Suppressor macrophage treated with lipopolysaccharide for 1 hour (primary cell): ENCODE measurements at regions not wholly inside any gene's neighbourhood (a gene's known extent, or its start where the extent isn't known, plus 50 kb on each side); places are given as distances from the start of the nearest gene placed in this dataset.
A peak's percentile ranks its signal among the peaks of the same experiment; 100 is the strongest.
"Not testable (repeated sequence)": the region's sequence is repeated elsewhere in the genome, so short reads cannot be mapped to it uniquely, and the experiment has no call there.

Experiments used
- DNase-seq, 3 donors: peaks; one replicate each; pipeline ENCODE4 v3.0.0-alpha.2; 2020 to 2022

DNA sequence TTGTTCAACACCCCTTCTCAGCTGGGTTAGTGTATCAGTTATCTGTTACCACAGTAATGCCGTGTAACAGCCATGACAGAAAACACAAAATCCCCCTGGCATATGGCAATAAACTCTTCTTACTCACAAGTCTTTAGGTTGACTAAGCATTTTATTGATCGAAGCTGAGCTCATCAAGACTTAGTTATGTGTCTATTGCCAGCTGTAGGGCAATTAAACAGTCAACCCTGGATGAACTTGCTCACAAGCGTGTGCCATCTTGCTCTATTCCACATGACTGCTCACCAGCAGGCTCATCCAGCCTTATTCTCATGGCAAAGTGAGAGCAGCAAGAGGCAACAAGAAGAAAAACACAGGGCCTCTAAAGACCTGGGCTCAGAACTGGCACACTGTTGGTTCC is 333.8 kb upstream of the PTBP2 start:
- DNase-seq = no peak

DNA sequence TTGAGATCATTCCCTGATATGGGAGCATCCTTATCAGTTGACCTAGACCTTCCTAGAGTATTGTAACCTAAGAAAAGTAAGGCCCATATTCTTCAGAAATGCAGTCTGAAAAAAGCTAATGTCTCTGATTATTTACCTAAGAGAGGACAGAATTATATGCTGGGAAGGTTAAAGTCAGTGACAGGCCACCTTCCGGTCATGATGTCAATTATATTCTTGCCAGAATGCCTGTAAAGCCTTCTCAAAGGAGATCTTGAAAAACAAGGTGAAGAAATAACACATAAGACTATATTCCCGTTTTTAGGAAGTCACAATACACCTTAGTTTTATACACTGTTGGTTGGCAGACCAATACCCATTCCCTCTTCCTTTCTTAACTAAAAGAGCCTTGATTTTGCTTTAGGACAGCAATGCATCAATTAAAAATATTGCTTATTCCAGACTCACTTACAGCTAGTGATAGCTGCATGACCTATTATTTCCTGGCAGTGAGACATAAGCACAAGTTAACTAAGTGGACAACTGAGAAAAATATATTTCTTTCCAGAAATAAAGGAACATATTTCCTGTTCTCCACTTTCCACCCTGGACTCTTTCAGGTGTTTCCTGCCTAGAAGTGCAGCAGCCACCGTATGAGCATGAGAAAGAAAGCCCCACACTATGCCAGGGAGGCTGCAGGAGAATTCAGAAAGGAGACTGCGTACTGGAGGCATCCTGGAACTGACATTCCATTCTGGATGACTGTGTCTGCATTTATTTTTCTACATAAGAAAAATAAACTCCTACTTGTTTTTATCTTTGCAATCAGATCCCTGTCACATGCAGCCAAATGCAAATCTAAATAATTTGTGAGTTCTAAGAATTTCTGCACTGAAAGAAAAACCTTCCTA is 332.9 kb upstream of the PTBP2 start:
- no peak for DNase-seq

DNA sequence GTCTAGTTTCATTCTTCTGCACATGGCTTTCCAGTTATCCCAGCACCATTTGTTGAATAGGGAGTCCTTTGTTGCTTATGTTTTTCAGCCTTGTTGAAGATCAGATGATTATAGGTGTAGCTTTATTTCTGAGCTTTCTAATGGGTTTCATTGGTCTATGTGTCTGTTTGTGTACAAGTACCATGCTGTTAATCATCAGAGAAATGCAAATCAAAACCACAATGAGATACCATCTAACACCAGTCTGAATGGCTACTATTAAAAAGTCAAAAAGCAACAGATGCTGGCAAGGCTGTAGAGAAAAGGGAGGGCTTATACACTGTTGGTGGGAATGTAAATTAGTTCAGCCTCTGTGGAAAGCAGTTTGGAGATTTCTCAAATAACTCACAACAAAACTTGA is 321.5 kb upstream of the PTBP2 start:
- DNase-seq = no peak

DNA sequence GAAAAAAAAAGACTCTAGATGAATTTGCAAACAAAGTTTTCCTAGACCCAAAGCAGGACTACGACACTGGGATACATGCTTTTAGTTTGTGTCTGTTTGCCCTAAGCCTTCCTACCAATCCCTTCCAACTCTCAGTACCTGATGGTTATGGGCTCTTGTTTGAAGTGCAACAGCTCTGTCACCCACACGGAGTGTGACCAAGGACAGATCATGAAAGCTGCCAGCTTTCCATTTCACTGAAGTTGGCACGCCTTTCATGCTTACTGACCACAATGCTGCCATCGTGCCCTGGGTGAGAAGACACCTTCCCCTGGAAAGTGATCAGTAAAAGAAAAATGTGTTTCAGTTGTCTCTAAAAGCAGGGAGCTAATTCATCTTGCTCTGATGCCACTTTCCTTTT is 312.5 kb upstream of the PTBP2 start:
- DNase-seq = no peak

DNA sequence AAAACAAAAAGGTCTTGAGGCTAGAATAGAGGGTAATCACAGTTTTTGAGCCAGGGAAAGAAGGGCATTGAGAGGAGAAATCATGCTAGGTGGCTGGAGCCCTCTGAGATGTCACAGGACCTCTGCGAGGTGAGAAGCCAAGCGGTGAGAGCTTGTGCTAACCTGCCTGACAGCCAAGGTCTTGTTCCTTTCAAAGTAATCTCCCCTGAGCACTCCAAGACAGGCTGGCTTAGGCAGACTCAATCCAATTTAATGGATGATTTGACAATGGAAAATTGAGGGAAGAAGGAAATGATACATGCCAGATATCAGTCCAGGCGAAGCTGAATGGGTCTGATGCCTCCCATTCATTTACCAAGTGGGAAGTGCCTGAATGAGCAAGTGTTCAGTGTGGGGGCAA is 311.9 kb upstream of the PTBP2 start:
- no peak for DNase-seq

DNA sequence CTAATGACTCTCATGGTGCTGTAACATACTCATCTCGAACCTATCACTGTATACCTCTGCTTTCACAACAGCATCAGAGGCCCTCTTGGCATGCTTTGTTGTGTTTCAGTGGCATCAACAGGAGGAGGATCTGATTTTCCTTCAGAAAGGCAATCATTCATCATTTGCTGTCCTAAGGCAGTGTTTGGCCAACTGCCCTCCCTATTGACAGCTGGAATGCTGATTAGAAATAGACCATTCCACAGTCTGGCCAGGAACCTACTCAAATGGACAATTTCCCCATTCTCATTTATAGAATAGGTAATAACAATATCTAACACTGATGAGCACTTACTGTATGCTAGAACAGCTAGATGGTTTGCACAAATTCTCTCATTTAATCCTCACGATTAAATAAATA is 310.6 kb upstream of the PTBP2 start:
- DNase-seq = no peak

DNA sequence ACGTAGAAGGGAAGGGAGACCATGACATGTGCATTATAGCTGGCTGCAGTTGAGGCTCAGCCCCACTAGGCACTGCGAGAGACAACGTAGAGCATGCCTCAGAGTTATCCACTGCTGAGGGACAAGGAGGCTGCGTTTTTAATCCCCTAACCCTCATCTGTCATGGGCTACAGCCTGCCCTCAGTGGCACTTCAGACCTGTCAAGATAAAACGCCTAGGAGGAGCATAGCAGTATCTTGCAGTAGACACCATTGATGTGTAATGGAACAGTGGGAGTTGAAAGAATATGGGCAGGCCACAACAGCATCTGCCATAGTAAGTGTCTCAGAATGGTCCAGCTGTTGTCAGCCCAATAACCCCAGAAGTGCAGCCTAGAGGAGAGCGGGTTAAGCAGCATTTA is 307.0 kb upstream of the PTBP2 start:
- no peak for DNase-seq

DNA sequence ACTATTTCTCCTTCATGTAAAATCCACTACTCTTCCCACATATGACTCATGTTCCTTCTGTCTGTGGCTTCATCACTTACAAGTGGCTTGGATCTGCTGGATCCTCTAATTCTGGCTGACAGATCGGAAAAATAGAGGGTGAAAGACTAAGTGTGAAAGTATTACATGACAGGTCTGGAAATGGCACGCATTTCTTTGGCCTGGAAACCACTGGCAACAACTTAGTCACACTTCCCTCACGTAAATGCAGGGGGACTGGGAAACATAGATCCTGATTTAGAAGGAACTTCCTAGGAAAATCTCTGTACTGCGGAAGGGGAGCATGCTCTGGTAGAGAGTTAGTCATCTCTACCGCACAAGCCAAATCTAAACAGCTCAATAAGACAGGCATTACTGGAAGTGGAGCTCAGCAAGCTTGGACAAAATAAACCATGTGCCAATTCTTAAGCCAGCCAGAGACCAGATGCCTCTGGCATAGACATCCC is 305.4 kb upstream of the PTBP2 start:
- DNase-seq = peak in 1 of 3 donors; percentile 7

DNA sequence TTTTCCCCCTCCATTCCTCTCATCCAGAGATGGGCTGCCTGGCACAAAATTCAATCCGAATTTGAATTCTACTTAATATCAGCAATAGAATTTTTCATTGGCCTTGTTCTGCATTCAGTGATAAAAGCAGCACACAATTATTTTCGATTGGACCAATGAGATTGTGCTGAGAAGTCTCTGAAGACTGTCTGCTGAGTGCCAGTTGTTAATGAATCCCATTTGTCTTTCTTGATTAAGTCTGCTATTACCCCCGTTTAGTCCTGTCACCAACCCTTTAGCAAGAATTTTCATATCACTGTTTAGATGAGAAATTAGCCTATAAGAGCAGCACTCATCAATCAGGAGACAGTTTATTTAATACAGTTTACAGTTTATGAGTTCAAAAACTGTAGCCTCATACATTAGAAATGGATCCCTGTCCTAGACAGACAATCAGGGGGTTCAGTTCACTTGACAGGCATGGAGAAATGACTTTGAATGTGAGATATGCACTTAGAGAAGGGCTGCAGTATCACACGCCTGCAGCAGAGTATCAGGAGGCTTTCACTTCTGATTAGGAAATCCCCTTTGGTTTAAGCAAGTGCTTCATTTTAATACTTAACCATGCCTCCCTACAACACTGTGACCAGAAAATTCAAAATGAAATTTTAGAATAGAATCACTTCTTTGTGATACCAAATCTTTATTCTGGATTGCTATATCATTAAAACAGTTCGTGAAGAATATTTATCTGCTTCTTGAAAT is 304.7 kb upstream of the PTBP2 start:
- DNase-seq = peak in 2 of 3 donors; percentile 3 to 11

DNA sequence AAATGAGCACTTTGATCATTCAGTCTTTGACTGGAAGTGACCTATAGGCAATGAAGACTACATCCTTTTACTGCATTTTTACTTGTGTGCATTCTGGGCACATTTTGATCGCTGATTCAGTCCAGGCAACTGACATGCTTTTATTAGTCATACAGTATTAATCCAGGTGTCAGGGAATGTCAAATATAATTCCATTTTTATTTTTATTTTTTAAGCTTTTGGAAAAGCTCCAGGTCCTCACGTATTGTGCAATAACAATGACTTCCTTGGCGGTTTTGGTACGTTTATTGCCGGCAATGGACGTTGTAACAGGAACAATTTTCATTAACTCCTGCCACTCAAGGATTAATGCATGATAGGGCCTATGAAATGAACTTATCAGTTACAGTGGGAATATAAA is 302.6 kb upstream of the PTBP2 start:
- DNase-seq = no peak

DNA sequence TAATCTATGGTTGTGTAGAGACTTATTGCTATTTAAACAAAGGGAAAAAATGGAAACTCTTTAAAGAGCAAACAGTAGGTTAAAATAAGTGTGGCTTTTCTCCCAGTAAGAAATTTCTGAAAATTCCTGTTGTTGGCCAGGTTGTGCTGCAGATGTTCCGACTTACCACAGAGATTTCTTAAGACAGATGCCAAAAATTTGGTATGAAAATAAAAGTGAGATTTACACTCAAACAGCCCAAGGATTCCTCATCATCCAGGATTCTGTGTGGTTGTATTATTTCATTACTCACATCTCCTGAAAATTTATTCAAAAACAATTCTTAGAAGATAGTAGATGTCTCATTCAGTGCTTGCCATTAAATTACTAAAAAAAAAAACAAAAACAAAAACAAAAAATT is 296.7 kb upstream of the PTBP2 start:
- DNase-seq = no peak

DNA sequence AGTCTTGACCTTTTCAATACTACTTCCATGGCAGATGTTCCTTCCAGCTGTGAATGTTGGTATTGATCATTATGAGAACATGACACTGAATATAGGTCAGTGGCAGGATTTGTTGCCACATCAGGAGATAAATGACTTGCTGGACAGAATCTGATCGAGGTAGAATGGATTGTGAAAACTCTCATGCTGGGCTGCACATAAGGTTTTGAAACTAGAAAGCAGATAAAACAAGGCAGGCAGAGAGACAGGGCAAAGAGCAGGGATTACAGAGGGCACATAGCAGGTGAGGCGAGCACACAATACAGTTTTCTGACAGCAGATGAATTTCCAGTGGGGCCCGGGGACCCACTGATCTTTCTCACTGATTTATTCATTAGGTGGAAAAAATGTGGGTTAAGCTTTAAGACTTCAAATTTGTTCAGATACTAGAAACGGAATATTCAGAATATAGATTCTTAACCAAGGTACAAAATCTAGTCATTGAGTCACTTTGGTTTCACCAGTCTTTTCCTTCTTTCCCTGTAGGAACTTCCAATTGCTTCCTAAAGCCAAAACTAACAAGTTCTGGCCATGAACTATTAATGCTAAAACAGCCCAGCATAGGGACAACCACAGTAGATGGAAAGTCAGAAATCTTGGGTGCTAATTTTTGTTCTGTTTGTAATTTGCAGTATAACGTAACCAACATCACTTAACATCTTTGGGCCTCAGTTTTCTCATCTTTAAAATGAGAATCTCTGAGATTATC is 296.0 kb upstream of the PTBP2 start:
- no peak for DNase-seq

DNA sequence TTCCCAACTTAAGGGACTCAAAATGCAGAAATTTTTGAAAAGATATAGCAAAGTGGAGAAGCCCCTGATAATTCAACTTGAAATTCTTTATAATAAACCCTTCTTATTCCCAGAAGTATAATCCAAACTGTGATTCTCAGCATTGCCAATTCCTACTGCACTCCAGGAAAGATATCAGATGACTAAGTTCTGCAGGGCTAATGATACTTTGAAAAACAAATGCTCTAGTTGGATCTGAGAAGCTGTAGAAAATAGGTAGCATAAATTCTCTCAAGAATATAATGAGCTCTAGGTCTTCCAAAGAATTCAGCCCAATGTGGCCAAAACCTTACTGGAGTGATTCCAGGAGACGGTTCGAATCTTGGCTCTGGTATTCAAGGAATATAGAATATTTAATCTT is 294.0 kb upstream of the PTBP2 start:
- no peak for DNase-seq

DNA sequence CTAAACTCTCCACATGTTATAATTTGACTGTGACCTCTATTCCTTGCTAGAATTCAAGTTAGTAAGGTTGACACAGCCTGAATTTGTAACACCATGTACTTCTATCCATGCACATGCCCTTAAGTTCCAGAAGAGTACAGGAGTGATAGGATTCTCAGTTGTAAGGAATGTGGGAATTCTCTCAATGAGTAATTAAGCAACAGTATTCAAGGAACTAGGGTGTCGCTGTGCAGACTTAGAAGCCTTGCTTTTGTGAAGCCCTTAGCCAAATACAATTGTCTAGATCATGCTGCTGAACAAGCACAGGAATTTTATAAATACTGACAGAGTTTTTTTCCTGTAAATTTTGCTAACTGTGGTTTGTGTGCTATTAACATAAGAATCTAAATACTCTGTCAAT is 276.3 kb upstream of the PTBP2 start:
- no peak for DNase-seq

DNA sequence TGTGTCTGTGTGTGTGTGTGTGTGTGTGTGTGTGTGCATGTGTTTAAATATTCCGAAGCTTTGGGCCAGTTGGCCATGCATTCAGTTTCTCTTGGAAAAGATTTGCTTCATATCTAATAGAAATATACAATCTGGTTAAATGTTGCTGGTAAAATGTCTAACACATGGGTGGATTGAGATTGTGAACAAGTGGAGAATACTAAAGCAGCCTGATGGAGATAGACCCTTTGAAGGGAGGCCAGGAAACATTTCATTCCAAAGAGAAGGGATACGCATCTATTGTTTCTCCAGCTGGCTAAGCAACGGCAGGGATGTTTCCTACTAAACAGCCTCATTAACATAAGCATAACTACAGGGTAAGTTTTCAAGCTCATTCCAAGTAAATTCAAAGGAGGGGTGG is 257.5 kb upstream of the PTBP2 start:
- DNase-seq = no peak

DNA sequence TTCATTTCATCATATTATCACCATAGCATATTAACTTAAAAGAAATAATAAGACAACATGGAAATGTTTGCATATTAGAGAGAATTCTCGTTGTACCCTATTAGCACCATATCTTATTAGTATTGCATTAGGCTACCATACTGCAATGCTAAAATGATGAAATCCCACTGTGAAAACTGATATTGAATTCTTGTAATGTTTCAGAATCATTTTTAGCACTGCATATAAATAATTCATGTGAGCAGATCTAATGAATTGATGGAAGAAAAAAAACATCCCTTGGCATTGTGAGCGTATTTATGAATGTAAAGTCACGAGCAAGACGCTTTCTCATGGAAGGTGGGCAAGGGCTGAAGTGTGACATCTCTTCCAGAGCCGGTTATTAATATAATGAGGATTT is 257.1 kb upstream of the PTBP2 start:
- no peak for DNase-seq

DNA sequence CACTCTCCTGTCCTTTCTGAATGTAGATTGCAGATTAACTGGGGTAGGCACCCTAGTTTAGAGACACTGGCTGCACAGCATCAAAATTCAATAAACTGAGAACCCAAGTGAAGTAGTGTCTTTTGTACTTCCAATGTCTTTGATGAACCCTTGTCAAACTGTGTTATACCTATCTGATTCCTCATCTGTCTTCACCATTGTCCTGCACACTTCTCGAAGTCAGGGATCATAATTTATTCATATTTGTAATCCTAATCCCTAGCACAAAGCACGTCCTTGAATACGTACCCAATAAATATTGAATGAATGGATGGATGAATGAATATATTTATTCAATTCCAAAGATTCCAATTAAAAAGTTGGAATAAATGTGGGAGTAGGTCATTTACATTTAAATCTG is 256.6 kb upstream of the PTBP2 start:
- no peak for DNase-seq

DNA sequence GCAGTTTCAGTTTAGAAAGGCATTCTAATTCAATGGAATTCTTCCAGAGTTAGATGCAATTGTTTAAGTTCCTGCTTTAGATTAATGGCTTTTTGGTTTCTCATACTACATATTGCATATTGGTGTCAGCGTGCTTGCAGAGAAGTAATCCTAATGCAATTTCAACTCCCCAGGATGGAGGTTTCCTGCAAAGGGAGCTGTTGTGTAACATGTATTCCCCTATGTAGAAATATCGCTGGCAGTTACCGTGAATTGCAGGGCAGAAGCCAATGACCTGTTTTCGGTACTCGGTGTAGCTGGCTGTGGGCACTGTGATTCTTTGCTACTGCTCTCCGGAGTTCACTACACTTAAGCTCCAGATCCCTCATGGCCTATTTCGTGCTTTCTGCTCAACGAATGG is 256.1 kb upstream of the PTBP2 start:
- DNase-seq = no peak

DNA sequence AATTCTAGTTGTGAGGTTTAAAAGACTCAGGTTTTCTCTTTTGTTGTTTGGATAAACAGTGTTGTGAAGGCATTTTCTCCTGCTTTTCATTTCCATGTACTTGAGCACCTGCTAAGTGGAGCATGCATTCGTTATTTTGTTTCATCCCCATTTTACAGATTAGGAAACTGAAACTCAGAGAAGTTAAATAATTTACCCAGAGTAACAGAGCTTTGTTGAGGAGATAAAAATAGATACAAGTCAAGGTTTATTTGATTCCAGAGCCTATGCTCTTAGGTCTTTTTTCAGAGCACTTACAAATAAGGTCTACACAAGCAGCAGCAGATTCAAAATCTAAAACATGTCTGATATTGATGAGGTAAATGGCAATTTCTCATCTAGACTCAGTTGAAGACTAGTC is 254.7 kb upstream of the PTBP2 start:
- DNase-seq = no peak

DNA sequence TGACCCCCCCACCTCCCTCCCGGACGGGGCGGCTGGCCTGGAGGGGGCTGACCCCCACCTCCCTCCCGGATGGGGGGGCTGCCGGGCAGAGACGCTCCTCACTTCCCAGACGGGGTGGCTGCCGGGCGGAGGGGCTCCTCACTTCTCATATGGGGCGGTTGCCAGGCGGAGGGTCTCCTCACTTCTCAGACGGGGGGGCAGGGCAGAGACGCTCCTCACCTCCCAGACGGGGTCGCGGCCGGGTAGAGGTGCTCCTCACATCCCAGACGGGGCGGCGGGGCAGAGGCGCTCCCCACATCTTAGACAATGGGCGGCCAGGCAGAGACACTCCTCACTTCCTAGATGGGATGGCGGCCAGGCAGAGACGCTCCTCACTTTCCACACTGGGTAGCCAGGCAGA is 251.9 kb upstream of the PTBP2 start:
- DNase-seq = not testable (repeated sequence)

DNA sequence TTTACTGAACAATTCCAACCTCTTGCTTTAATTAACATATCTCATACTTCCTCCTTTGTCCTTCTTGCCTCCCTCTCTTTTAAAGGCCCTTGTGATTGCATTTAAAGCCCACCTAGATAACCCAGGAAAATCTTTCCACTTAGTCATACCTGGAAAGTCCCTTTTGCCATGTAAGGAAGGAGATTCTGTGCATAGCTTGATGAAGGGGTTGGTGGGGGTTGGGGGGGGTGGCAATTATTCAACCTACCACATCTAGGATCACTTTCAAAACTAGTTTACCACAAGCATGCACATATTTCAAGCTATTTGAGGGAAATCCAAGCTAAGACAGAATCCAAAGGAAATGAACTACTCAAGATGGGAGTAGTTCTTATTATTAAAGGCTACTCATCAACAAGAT is 249.1 kb upstream of the PTBP2 start:
- no peak for DNase-seq

DNA sequence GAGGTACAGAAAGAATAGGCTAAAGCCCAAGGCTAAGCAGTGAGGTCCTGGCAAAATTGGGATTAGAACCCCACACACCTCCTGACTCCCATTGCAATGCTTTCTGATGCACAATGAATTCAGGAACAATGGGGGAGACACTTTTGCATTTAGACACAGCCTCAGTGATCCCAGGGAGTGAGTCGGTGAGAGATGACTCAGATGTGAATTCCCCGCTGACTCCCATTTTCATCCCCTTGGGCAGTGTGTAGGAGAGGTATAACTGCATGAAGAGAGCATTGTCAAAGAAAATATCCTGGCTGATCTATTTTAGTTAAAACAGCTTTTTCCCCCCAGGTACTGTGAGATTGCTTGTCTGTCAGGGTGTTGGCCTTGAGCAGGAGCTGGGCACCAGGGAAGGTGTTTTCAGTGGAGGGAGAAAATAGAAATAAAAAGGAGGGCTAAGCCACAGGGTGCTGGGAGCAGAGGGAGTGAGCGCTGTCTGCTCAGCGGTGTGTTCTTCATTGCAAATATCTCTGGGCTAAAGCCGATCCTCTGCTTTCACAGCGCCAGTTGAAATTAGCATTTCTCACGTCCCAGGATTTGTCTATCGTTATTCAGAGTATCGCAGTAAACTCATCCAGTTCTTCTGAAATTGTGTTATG is 247.7 kb upstream of the PTBP2 start:
- DNase-seq = peak; percentile 17 to 41 (median 25)
